HepG2 (cell line): ENCODE measurements at regions not wholly inside any gene's neighbourhood (a gene's known extent, or its start where the extent isn't known, plus 50 kb on each side); places are given as distances from the start of the nearest gene placed in this dataset.

Source experiments
- ATAC-seq: fragments of 200-7000 bp; cut with Tn5 transposase; 3 replicates; pipeline ENCODE4 v1.9.1; 2020; ENCODE audit warnings: mild to moderate bottlenecking, moderate library complexity
- BruUV-seq: library from RNA; stranded (reverse); fragments of 400-500 nt; replicated peaks from 2 replicates; lab custom pipeline; 2021; lab: Mats Ljungman, UMichigan
- CTCF ChIA-PET: fragments of 300-600 bp; formaldehyde crosslinking; extraction: SDS; loops from one replicate; lab custom pipeline; 2021; ENCODE audit warnings: low total read pairs, inconsistent platforms, low intra/inter-chr PET ratio; lab: Yijun Ruan, JAX
- POLR2A ChIA-PET: fragments of 350-600 bp; sonication (Branson Sonifier 250); formaldehyde crosslinking; loops from one replicate; lab custom pipeline; 2020; ENCODE audit warnings: antibody characterized with exemption, inconsistent platforms; lab: Yijun Ruan, JAX
- DNase-seq: peaks from one replicate; pipeline ENCODE4 v3.0.0-alpha.2; 2015; ENCODE audit warnings: low spot score
- FAIRE-seq: peaks from 3 replicates; lab custom pipeline; 2011; peaks lifted over from hg19 to GRCh38; lab: Jason Lieb, UNC
- H2AFZ ChIP-seq: one replicate; pipeline ENCODE4 v1.6.1; 2011; ENCODE audit warnings: low read length, inconsistent platforms
- H3K27ac ChIP-seq: fragments of 300-600 bp; 3 replicates; pipeline ENCODE4 v1.8.0; 2011; ENCODE audit warnings: mixed run types, mild to moderate bottlenecking, mixed read lengths, low read length, inconsistent platforms; ENCODE audit not compliant: insufficient read depth; ENCODE audit errors: extremely low read length
- H3K27me3 ChIP-seq, 2 experiments: fragments of 200-600 bp in 1 of 2; 2 replicates in 1 of 2; 3 replicates in 1 of 2; pipeline versions ENCODE4 v1.6.0 to v1.8.0; 2011; ENCODE audit warnings: low read length in 2 of 2, mild to moderate bottlenecking in 2 of 2, moderate library complexity in 2 of 2, inconsistent platforms in 1 of 2; ENCODE audit not compliant: insufficient read depth in 2 of 2, control insufficient read depth in 1 of 2
- H3K36me3 ChIP-seq, 2 experiments: fragments of 200-600 bp in 1 of 2; replicated peaks in 1 of 2; 2 replicates in 1 of 2; 3 replicates in 1 of 2; pipeline versions ENCODE4 v1.5.1 to v1.8.0; 2011; ENCODE audit warnings: low read length in 2 of 2, inconsistent platforms in 1 of 2; ENCODE audit not compliant: insufficient read depth in 2 of 2, control insufficient read depth in 1 of 2
- H3K4me1 ChIP-seq: 2 replicates; pipeline ENCODE4 v1.5.1; 2012; ENCODE audit warnings: low read length, inconsistent platforms; ENCODE audit not compliant: insufficient read depth
- H3K4me2 ChIP-seq: 2 replicates; pipeline ENCODE4 v1.6.0; 2011; ENCODE audit warnings: low read depth, low read length, inconsistent platforms
- H3K4me3 ChIP-seq, 3 experiments: fragments of 200-600 bp in 1 of 3; sonication (generic), shearing (Covaris generic) in 1 of 3; replicated peaks in 1 of 3; 2 replicates each; pipeline ENCODE4 v1.5.1; 2011 to 2016; ENCODE audit warnings: low read length in 3 of 3, inconsistent platforms in 2 of 3, low read depth in 2 of 3, mild to moderate bottlenecking in 2 of 3, control low read depth in 1 of 3, mixed read lengths in 1 of 3; ENCODE audit not compliant: insufficient read depth in 1 of 3
- H3K79me2 ChIP-seq: one replicate; pipeline ENCODE4 v1.6.1; 2011; ENCODE audit warnings: low read length, inconsistent platforms; ENCODE audit not compliant: insufficient read depth
- H3K9ac ChIP-seq: 2 replicates; pipeline ENCODE4 v1.6.0; 2011; ENCODE audit warnings: mild to moderate bottlenecking, low read depth, low read length, inconsistent platforms; ENCODE audit not compliant: insufficient read depth
- H3K9me3 ChIP-seq: 2 replicates; pipeline ENCODE4 v1.5.1; 2012; ENCODE audit warnings: mild to moderate bottlenecking, low read length
- H4K20me1 ChIP-seq: 2 replicates; pipeline ENCODE4 v1.6.0; 2011; ENCODE audit warnings: inconsistent platforms, mild to moderate bottlenecking, low read length, moderate library complexity; ENCODE audit not compliant: insufficient read depth
- CEBPB ChIP-seq: IDR thresholded peaks from 2 replicates; pipeline ENCODE4 v1.6.1; 2011; ENCODE audit warnings: low read depth, low read length, improper control_type of control experiment, borderline replicate concordance
- GABPA ChIP-seq, 2 experiments: IDR thresholded peaks; 2 replicates each; pipeline ENCODE4 v1.6.1; 2011 to 2016; ENCODE audit warnings: low read depth in 2 of 2, low read length in 1 of 2, missing biosample characterization in 1 of 2, missing genetic modification characterization in 1 of 2
- SIX4 ChIP-seq: sonication (generic); formaldehyde crosslinking; IDR thresholded peaks from 2 replicates; pipeline ENCODE4 v1.4.0; 2020; ENCODE audit warnings: missing genetic modification reagents
- SP1 ChIP-seq, 2 experiments: fragments of 450-650 bp in 1 of 2; sonication (generic) in 1 of 2; formaldehyde crosslinking in 1 of 2; IDR thresholded peaks; 2 replicates each; pipeline versions ENCODE4 v1.4.0 to v1.6.1; 2016 to 2020; ENCODE audit warnings: missing genetic modification reagents in 1 of 2
- in situ Hi-C: cut with HindIII; loops from 2 replicates; pipeline ENCODE4 v1.10.0; 2017; ENCODE audit warnings: low pct_unique_long_range_greater_than_20kb; ENCODE audit not compliant: extremely low pct_ligation_motif_present
- intact Hi-C: fragments of 100-400 bp; cut with micrococcal nuclease; formaldehyde crosslinking; loops from one replicate; pipeline ENCODE4 v1.10.0; 2022; ENCODE audit not compliant: unreplicated experiment
- TF ChIP-seq, protein P1 (sequence below): IDR thresholded peaks from 2 replicates; pipeline ENCODE4 v1.6.1; 2016; ENCODE audit warnings: low read depth, borderline replicate concordance
- TF ChIP-seq, protein P2 (sequence below): sonication (generic); formaldehyde crosslinking; IDR thresholded peaks from 2 replicates; pipeline ENCODE4 v1.4.0; 2020; ENCODE audit warnings: missing genetic modification reagents

DNA sequence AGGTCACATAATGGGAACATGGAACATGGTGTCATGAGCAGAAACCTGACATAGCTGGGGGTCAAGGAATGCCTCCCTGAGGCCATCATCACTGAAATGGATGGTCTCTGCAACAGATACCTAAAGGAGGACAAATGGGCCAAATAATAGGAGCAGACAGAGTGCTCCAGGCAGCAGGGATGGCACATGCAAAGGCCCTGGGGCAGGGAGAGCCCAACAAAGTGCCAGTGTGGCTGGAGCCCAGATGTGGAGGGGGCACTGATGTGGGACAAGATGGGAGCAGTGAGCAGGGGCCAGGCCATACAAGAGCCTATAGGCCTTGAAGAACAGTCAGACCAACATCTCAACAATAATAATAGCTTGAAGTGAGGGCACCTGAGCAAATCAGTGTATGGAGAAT is 497.8 kb downstream of the MN1 start:
- ChIA-PET CTCF (no interaction called here), POLR2A (no interaction called here)
- Histone ChIP-seq H3K27me3 (peaks cover 2 to 11% of the 10 kb centered on the region in 2 experiments; a peak in 3 of 5 replicates), H3K9ac (no peak overlapping the region), H3K79me2 (no peaks in the 10 kb centered on the region), H3K4me2 (no peak overlapping the region), H3K4me3 (no peak overlapping the region), H3K9me3 (no peaks in the 10 kb centered on the region; the same call in 1 of the 2 replicates), H3K36me3 (no peaks in the 10 kb centered on the region), H2AFZ (no peak overlapping the region), H3K4me1 (no peaks in the 10 kb centered on the region), H3K27ac (no peak overlapping the region), H4K20me1 (no peaks in the 10 kb centered on the region)
- FAIRE-seq (no peak), DNase-seq (no peak), ATAC-seq (no peak)
- no peak for TF ChIP-seq SIX4
- TF ChIP-seq GABPA (IDR thresholded peaks at IDR 0.05; ENCODE audit: low read depth, low read length), result no peak
- TF ChIP-seq GABPA (CRISPR knock-in tag; IDR thresholded peaks at IDR 0.05; ENCODE audit: low read depth), result no peak
- TF ChIP-seq SP1 (IDR thresholded peaks at IDR 0.05), result no peak
- no peak for TF ChIP-seq SP1 (CRISPR knock-in tag; IDR thresholded peaks at IDR 0.05)
- no peak for TF ChIP-seq CEBPB
- TF ChIP-seq, protein P1, sequence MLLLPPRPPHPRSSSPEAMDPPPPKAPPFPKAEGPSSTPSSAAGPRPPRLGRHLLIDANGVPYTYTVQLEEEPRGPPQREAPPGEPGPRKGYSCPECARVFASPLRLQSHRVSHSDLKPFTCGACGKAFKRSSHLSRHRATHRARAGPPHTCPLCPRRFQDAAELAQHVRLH, result no peak
- TF ChIP-seq, protein P2, sequence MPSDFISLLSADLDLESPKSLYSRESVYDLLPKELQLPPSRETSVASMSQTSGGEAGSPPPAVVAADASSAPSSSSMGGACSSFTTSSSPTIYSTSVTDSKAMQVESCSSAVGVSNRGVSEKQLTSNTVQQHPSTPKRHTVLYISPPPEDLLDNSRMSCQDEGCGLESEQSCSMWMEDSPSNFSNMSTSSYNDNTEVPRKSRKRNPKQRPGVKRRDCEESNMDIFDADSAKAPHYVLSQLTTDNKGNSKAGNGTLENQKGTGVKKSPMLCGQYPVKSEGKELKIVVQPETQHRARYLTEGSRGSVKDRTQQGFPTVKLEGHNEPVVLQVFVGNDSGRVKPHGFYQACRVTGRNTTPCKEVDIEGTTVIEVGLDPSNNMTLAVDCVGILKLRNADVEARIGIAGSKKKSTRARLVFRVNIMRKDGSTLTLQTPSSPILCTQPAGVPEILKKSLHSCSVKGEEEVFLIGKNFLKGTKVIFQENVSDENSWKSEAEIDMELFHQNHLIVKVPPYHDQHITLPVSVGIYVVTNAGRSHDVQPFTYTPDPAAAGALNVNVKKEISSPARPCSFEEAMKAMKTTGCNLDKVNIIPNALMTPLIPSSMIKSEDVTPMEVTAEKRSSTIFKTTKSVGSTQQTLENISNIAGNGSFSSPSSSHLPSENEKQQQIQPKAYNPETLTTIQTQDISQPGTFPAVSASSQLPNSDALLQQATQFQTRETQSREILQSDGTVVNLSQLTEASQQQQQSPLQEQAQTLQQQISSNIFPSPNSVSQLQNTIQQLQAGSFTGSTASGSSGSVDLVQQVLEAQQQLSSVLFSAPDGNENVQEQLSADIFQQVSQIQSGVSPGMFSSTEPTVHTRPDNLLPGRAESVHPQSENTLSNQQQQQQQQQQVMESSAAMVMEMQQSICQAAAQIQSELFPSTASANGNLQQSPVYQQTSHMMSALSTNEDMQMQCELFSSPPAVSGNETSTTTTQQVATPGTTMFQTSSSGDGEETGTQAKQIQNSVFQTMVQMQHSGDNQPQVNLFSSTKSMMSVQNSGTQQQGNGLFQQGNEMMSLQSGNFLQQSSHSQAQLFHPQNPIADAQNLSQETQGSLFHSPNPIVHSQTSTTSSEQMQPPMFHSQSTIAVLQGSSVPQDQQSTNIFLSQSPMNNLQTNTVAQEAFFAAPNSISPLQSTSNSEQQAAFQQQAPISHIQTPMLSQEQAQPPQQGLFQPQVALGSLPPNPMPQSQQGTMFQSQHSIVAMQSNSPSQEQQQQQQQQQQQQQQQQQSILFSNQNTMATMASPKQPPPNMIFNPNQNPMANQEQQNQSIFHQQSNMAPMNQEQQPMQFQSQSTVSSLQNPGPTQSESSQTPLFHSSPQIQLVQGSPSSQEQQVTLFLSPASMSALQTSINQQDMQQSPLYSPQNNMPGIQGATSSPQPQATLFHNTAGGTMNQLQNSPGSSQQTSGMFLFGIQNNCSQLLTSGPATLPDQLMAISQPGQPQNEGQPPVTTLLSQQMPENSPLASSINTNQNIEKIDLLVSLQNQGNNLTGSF (CRISPR knock-in tag), result no peak
- intact Hi-C loops, result no loop called here
- BruUV-seq, result no TSS peak
- in situ Hi-C loops, result no loop called here
